Glutamatergic neuron (in vitro differentiated cells): ENCODE measurements at regions not wholly inside any gene's neighbourhood (a gene's known extent, or its start where the extent isn't known, plus 50 kb on each side); places are given as distances from the start of the nearest gene placed in this dataset.
A peak's percentile ranks its signal among the peaks of the same experiment; 100 is the strongest.

ENCODE experiments used
- DNase-seq: peaks from one replicate; pipeline ENCODE4 v3.0.0; 2022
- H3K27ac Mint-ChIP-seq: one replicate; pipeline ENCODE4 v1.8.0; 2020; ENCODE audit warnings: mild to moderate bottlenecking, mixed read lengths, inconsistent platforms; ENCODE audit not compliant: unreplicated experiment
- H3K27me3 Mint-ChIP-seq: one replicate; pipeline ENCODE4 v1.8.0; 2020; ENCODE audit warnings: mild to moderate bottlenecking, moderate library complexity, mixed read lengths, inconsistent platforms; ENCODE audit not compliant: unreplicated experiment
- H3K36me3 Mint-ChIP-seq: one replicate; pipeline ENCODE4 v1.8.0; 2020; ENCODE audit warnings: mild to moderate bottlenecking, mixed read lengths, inconsistent platforms; ENCODE audit not compliant: unreplicated experiment
- H3K4me1 Mint-ChIP-seq: one replicate; pipeline ENCODE4 v1.8.0; 2020; ENCODE audit warnings: mild to moderate bottlenecking, low read depth, mixed read lengths, inconsistent platforms; ENCODE audit not compliant: unreplicated experiment
- H3K4me3 Mint-ChIP-seq: one replicate; pipeline ENCODE4 v1.8.0; 2020; ENCODE audit warnings: mild to moderate bottlenecking, mixed read lengths, inconsistent platforms; ENCODE audit not compliant: unreplicated experiment
- H3K9me3 Mint-ChIP-seq: one replicate; pipeline ENCODE4 v1.8.0; 2020; ENCODE audit warnings: mild to moderate bottlenecking, moderate library complexity, mixed read lengths, inconsistent platforms; ENCODE audit not compliant: unreplicated experiment
- TF ChIP-seq, protein P1 (sequence below): fragments of 200-600 bp; sonication (generic); IDR thresholded peaks from one replicate; pipeline ENCODE4 v1.5.0; 2021; ENCODE audit not compliant: partially characterized antibody, unreplicated experiment

GRCh38 chr17:11035681-11036080, 197.8 kb upstream of the PIRT start:
- peaks cover 2% of the 10 kb centered on the region for H3K9me3 Mint-ChIP-seq
- peaks cover 1% of the 10 kb centered on the region for H3K27me3 Mint-ChIP-seq
- TF ChIP-seq, protein P1, sequence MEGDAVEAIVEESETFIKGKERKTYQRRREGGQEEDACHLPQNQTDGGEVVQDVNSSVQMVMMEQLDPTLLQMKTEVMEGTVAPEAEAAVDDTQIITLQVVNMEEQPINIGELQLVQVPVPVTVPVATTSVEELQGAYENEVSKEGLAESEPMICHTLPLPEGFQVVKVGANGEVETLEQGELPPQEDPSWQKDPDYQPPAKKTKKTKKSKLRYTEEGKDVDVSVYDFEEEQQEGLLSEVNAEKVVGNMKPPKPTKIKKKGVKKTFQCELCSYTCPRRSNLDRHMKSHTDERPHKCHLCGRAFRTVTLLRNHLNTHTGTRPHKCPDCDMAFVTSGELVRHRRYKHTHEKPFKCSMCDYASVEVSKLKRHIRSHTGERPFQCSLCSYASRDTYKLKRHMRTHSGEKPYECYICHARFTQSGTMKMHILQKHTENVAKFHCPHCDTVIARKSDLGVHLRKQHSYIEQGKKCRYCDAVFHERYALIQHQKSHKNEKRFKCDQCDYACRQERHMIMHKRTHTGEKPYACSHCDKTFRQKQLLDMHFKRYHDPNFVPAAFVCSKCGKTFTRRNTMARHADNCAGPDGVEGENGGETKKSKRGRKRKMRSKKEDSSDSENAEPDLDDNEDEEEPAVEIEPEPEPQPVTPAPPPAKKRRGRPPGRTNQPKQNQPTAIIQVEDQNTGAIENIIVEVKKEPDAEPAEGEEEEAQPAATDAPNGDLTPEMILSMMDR, result no peak
- H3K4me1 Mint-ChIP-seq, result no peaks in the 10 kb centered on the region
- no peak for DNase-seq
- H3K4me3 Mint-ChIP-seq, result no peak overlapping the region
- H3K27ac Mint-ChIP-seq, result no peak overlapping the region
- H3K36me3 Mint-ChIP-seq, result peaks cover 5% of the 10 kb centered on the region

- Mint-ChIP-seq H3K4me1 (no peaks in the 10 kb centered on the region), H3K4me3 (no peak overlapping the region), H3K27me3 (peaks cover 1% of the 10 kb centered on the region), H3K27ac (no peak overlapping the region), H3K36me3 (no peaks in the 10 kb centered on the region), H3K9me3 (peaks cover 2% of the 10 kb centered on the region)
- peak; percentile 24 for DNase-seq
- TF ChIP-seq, protein P1, result peak; percentile 57
Observed at GRCh38 chr17:11031787-11032186, 193.9 kb upstream of the PIRT start.

DNA sequence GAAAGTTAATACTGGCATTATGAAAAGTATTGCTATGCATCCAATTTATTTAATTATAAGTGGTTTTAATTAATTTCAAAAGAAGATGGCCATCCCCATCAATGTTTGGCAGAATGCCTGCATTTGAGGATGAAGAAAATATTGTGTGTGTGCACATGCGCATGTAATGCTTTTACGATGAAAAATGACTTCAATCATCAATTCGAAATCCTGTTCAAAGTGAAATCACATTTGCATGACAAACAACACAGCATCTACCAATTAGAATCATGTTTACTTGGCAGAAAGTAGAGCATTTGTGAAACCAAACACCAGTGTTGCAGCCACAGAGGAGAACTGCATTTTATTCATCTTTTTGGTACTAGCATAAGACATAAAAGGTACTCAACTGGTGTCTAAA, 191.9 kb upstream of the PIRT start:
- Mint-ChIP-seq H3K4me3 (no peak overlapping the region), H3K27ac (no peak overlapping the region), H3K36me3 (no peaks in the 10 kb centered on the region), H3K27me3 (no peaks in the 10 kb centered on the region), H3K9me3 (peaks cover 2% of the 10 kb centered on the region), H3K4me1 (no peaks in the 10 kb centered on the region)
- TF ChIP-seq, protein P1, result no peak
- no peak for DNase-seq

DNA sequence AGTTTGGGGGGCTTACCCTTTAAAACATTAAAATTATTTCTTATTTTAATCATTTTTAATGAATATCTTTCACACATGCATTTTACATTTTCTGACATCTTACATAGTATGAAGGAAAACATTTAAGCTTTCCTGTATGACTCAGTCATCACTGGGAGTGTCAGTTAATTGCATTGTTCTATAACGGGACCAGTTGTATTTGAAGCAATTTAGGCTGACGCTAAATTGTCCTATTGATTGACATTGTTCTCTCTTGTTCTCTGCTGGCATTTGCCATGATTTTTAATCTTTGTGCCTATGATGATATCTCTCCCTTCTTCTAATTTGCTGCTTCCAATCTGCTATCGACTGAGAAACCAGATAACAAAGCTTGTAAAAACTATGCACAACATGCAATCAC, 190.5 kb upstream of the PIRT start:
- TF ChIP-seq, protein P1, result no peak
- Mint-ChIP-seq H3K27ac (no peak overlapping the region), H3K27me3 (no peaks in the 10 kb centered on the region), H3K4me1 (no peaks in the 10 kb centered on the region), H3K4me3 (no peak overlapping the region), H3K9me3 (peaks cover 2% of the 10 kb centered on the region), H3K36me3 (no peaks in the 10 kb centered on the region)
- no peak for DNase-seq

GRCh38 chr17:11026903-11027302, 189.0 kb upstream of the PIRT start:
- peaks cover under 1% of the 10 kb centered on the region for H3K9me3 Mint-ChIP-seq
- no peaks in the 10 kb centered on the region for H3K36me3 Mint-ChIP-seq
- no peaks in the 10 kb centered on the region for H3K4me1 Mint-ChIP-seq
- H3K4me3 Mint-ChIP-seq, result no peak overlapping the region
- no peak overlapping the region for H3K27ac Mint-ChIP-seq
- H3K27me3 Mint-ChIP-seq, result no peaks in the 10 kb centered on the region
- TF ChIP-seq, protein P1, result no peak
- DNase-seq, result no peak
